Body of pancreas (tissue), 4 donors: ENCODE measurements at regions not wholly inside any gene's neighbourhood (a gene's known extent, or its start where the extent isn't known, plus 50 kb on each side); places are given as distances from the start of the nearest gene placed in this dataset.

Experiments used
- ATAC-seq: fragments of 150-250 bp; one replicate; pipeline ENCODE4 v1.9.1; 2016
- DNase-seq, 4 donors: peaks; one replicate each; pipeline ENCODE4 v3.0.0-alpha.2; 2019
- H3K27ac ChIP-seq, 4 donors: fragments of 200-600 bp; sonication (generic); 1 replicate in 3 of 4; 2 replicates in 1 of 4; pipeline versions ENCODE4 v1.5.1 to v1.6.1; 2016 to 2019; ENCODE audit warnings: mild to moderate bottlenecking in 1 of 4, mixed read lengths in 1 of 4, moderate library complexity in 1 of 4
- H3K27me3 ChIP-seq, 2 donors: fragments of 200-600 bp; sonication (generic); one replicate each; pipeline ENCODE4 v1.6.0; 2016; ENCODE audit warnings: mild to moderate bottlenecking in 1 of 2
- H3K36me3 ChIP-seq, 2 donors: fragments of 200-600 bp; sonication (generic); replicated peaks in 1 of 2; 2 replicates each; pipeline ENCODE4 v1.5.1; 2016; ENCODE audit warnings: low read depth in 2 of 2; ENCODE audit not compliant: insufficient read depth in 1 of 2
- H3K4me1 ChIP-seq: fragments of 200-600 bp; sonication (generic); one replicate; pipeline ENCODE4 v1.6.0; 2016
- H3K4me3 ChIP-seq, 2 donors: fragments of 200-600 bp; sonication (generic); 1 replicate in 1 of 2; 2 replicates in 1 of 2; pipeline ENCODE4 v1.5.1; 2016 to 2019
- H3K9me3 ChIP-seq, 3 donors: fragments of 200-600 bp; sonication (generic); 1 replicate in 2 of 3; 2 replicates in 1 of 3; pipeline ENCODE4 v1.5.1; 2016
- CTCF ChIP-seq, 7 experiments: fragments of 450-650 bp in 4 of 7; fragments of 200-600 bp in 3 of 7; sonication (generic) in 3 of 7; IDR thresholded peaks; one replicate each; pipeline ENCODE4 v1.5.1; 2016 to 2019; ENCODE audit warnings: antibody characterized with exemption in 7 of 7
- POLR2A ChIP-seq, 3 donors: fragments of 450-650 bp; IDR thresholded peaks; one replicate each; pipeline ENCODE4 v1.6.1; 2016; ENCODE audit warnings: antibody characterized with exemption in 3 of 3, mild to moderate bottlenecking in 2 of 3
- WGBS, 2 donors: methylation state at CpG; one replicate each; pipeline ENCODE4 v1.1.5; 2017; 5-methylcytosine and 5-hydroxymethylcytosine counted together
- intact Hi-C: fragments of 100-400 bp; cut with DNase I; formaldehyde crosslinking; loops from one replicate; pipeline ENCODE4 v1.15.1; 2023

DNA sequence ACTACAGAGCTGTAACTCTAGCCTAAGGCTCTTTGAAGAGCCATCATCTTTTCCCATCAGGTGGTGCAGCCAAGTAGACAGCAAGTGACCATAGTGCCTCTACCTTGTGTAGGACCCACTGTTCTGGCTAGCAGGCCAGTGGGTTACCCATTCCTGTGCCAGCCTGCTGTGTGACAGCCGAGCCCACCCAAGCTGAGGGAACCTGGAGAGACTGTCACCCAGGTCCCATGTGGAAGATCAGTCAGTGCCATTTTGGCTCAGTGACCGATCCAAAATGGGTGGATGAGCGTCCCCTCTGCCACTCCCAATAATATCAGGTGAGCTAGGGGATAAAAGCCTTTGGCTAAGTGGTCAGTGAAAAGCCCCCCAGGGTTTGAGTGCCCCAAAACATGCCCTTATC is 417.9 kb downstream of the MATN1 start:
- H3K4me3 ChIP-seq, result no peak overlapping the region
- intact Hi-C loops, result no loop called here

GRCh38 chr1:30305061-30305460 is 418.3 kb downstream of the MATN1 start:
- no peaks in the 10 kb centered on the region for H3K27me3 ChIP-seq
- no peaks in the 10 kb centered on the region for H3K4me1 ChIP-seq
- DNase-seq (no peak), ATAC-seq (no peak)
- H3K9me3 ChIP-seq, result no peaks in the 10 kb centered on the region
- TF ChIP-seq CTCF (IDR thresholded peaks at IDR 0.05) (no peak), POLR2A (IDR thresholded peaks at IDR 0.05) (no peak)
- intact Hi-C loops, result no loop called here
- no peak overlapping the region for H3K27ac ChIP-seq
- H3K36me3 ChIP-seq, result no peaks in the 10 kb centered on the region
- WGBS, 2 donors, result 44 to 59% methylated on average over 4 of the region's 4 CpGs
- no peak overlapping the region for H3K4me3 ChIP-seq

More for the DNA sequence above, 417.9 kb downstream of the MATN1 start:
- DNase-seq, result no peak
- ATAC-seq, result no peak
- WGBS, 2 donors, result 53 to 81% methylated on average over 3 of the region's 3 CpGs
- Histone ChIP-seq H3K27ac (no peak overlapping the region), H3K9me3 (no peaks in the 10 kb centered on the region), H3K4me1 (no peaks in the 10 kb centered on the region), H3K27me3 (no peaks in the 10 kb centered on the region), H3K36me3 (no peaks in the 10 kb centered on the region)
- TF ChIP-seq POLR2A (IDR thresholded peaks at IDR 0.05) (no peak), CTCF (IDR thresholded peaks at IDR 0.05) (no peak)

DNA sequence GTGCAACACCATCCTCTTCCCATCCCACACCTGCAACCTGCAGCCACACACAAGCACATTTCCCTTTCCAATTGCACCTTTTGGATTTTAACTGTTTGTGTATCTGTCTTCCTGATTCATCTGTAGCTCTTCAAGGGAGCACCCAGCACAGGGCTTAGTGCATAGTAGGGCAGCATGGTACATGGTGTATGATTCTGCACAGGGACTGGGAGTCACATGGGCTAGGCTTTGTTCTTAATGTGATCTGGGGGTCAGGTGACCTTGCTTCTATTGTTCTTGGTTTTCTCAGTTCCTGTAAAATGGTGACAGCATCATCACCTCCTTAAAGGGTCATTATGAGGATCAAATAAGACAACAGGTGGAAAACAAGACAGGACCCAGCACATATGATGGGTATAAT is 419.3 kb downstream of the MATN1 start:
- intact Hi-C loops, result no loop called here
- Histone ChIP-seq H3K4me3 (no peak overlapping the region), H3K9me3 (no peaks in the 10 kb centered on the region), H3K36me3 (no peaks in the 10 kb centered on the region), H3K27me3 (no peaks in the 10 kb centered on the region), H3K27ac (no peak overlapping the region), H3K4me1 (no peaks in the 10 kb centered on the region)
- TF ChIP-seq CTCF (IDR thresholded peaks at IDR 0.05) (no peak), POLR2A (IDR thresholded peaks at IDR 0.05) (no peak)
- no peak for DNase-seq
- no peak for ATAC-seq

GRCh38 chr1:30303387-30303786 is 420.0 kb downstream of the MATN1 start:
- intact Hi-C loops, result no loop called here
- 61 to 73% methylated on average over 2 of the region's 2 CpGs for WGBS, 2 donors

More at GRCh38 chr1:30303387-30303786, 420.0 kb downstream of the MATN1 start:
- no peak for ATAC-seq
- Histone ChIP-seq H3K4me3 (no peak overlapping the region), H3K9me3 (no peaks in the 10 kb centered on the region), H3K27me3 (no peaks in the 10 kb centered on the region), H3K27ac (no peak overlapping the region), H3K36me3 (no peaks in the 10 kb centered on the region), H3K4me1 (no peaks in the 10 kb centered on the region)
- TF ChIP-seq POLR2A (IDR thresholded peaks at IDR 0.05) (no peak), CTCF (IDR thresholded peaks at IDR 0.05) (no peak)
- no peak for DNase-seq
